ENCODE measurements at regions not wholly inside any gene's neighbourhood (a gene's known extent, or its start where the extent isn't known, plus 50 kb on each side); places are given as distances from the start of the nearest gene placed in this dataset.

GRCh38 chr22:27083610-27084009 lies 426.2 kb downstream of the MIAT start:
- Histone ChIP-seq H3K79me2 (no peaks in the 10 kb centered on the region), H3K36me3 (ENCODE audit: control insufficient read depth, insufficient read depth, low read length) (no peaks in the 10 kb centered on the region), H3K9me3 (ENCODE audit: control insufficient read depth, low read length) (no peaks in the 10 kb centered on the region), H2AFZ (no peak overlapping the region), H3K4me1 (no peaks in the 10 kb centered on the region), H3K27me3 (ENCODE audit: control insufficient read depth, insufficient read depth, low read length) (no peaks in the 10 kb centered on the region), H3K4me3 (ENCODE audit: low read depth, low read length) (no peak overlapping the region), H3K9ac (no peak overlapping the region), H3K4me2 (ENCODE audit: low read length) (no peak overlapping the region), H3K27ac (no peak overlapping the region)
- TF ChIP-seq CTCF (IDR thresholded peaks at IDR 0.05) = no peak

GRCh38 chr22:27084130-27084529 lies 426.7 kb downstream of the MIAT start:
- Histone ChIP-seq H3K9me3 (ENCODE audit: control insufficient read depth, low read length) (no peaks in the 10 kb centered on the region), H3K4me3 (ENCODE audit: low read depth, low read length) (no peak overlapping the region), H3K9ac (no peak overlapping the region), H3K4me1 (no peaks in the 10 kb centered on the region), H3K79me2 (no peaks in the 10 kb centered on the region), H2AFZ (no peak overlapping the region), H3K4me2 (ENCODE audit: low read length) (no peak overlapping the region), H3K36me3 (ENCODE audit: control insufficient read depth, insufficient read depth, low read length) (no peaks in the 10 kb centered on the region), H3K27ac (no peak overlapping the region), H3K27me3 (ENCODE audit: control insufficient read depth, insufficient read depth, low read length) (no peaks in the 10 kb centered on the region)
- no peak for TF ChIP-seq CTCF (IDR thresholded peaks at IDR 0.05)

GRCh38 chr22:27086080-27087044 lies 429.0 kb downstream of the MIAT start:
- H2AFZ ChIP-seq = no peak overlapping the region
- H3K4me1 ChIP-seq = no peaks in the 10 kb centered on the region
- H3K36me3 ChIP-seq (ENCODE audit: control insufficient read depth, insufficient read depth, low read length) = no peaks in the 10 kb centered on the region
- no peak overlapping the region for H3K9ac ChIP-seq
- H3K4me2 ChIP-seq (ENCODE audit: low read length) = no peak overlapping the region
- no peaks in the 10 kb centered on the region for H3K27me3 ChIP-seq (ENCODE audit: control insufficient read depth, insufficient read depth, low read length)
- TF ChIP-seq CTCF (IDR thresholded peaks at IDR 0.05) = no peak
- no peak overlapping the region for H3K27ac ChIP-seq
- no peaks in the 10 kb centered on the region for H3K9me3 ChIP-seq (ENCODE audit: control insufficient read depth, low read length)
- no peaks in the 10 kb centered on the region for H3K79me2 ChIP-seq
- no peak overlapping the region for H3K4me3 ChIP-seq (ENCODE audit: low read depth, low read length)

GRCh38 chr22:27087051-27087450 lies 429.7 kb downstream of the MIAT start:
- no peak overlapping the region for H3K9ac ChIP-seq
- TF ChIP-seq CTCF (IDR thresholded peaks at IDR 0.05) = no peak
- H3K27ac ChIP-seq = no peak overlapping the region
- H3K27me3 ChIP-seq (ENCODE audit: control insufficient read depth, insufficient read depth, low read length) = no peaks in the 10 kb centered on the region
- H2AFZ ChIP-seq = no peak overlapping the region
- no peaks in the 10 kb centered on the region for H3K9me3 ChIP-seq (ENCODE audit: control insufficient read depth, low read length)
- no peaks in the 10 kb centered on the region for H3K79me2 ChIP-seq
- H3K4me3 ChIP-seq (ENCODE audit: low read depth, low read length) = no peak overlapping the region
- no peaks in the 10 kb centered on the region for H3K4me1 ChIP-seq
- no peak overlapping the region for H3K4me2 ChIP-seq (ENCODE audit: low read length)
- no peaks in the 10 kb centered on the region for H3K36me3 ChIP-seq (ENCODE audit: control insufficient read depth, insufficient read depth, low read length)

GRCh38 chr22:27088026-27088425 lies 430.6 kb downstream of the MIAT start:
- TF ChIP-seq CTCF (IDR thresholded peaks at IDR 0.05) = no peak
- no peaks in the 10 kb centered on the region for H3K27me3 ChIP-seq (ENCODE audit: control insufficient read depth, insufficient read depth, low read length)

More at GRCh38 chr22:27088026-27088425, 430.6 kb downstream of the MIAT start:
- no peaks in the 10 kb centered on the region for H3K36me3 ChIP-seq (ENCODE audit: control insufficient read depth, insufficient read depth, low read length)
- no peak overlapping the region for H3K9ac ChIP-seq
- no peaks in the 10 kb centered on the region for H3K4me1 ChIP-seq
- no peak overlapping the region for H2AFZ ChIP-seq
- no peak overlapping the region for H3K4me2 ChIP-seq (ENCODE audit: low read length)
- no peak overlapping the region for H3K4me3 ChIP-seq (ENCODE audit: low read depth, low read length)
- H3K27ac ChIP-seq = no peak overlapping the region
- no peaks in the 10 kb centered on the region for H3K9me3 ChIP-seq (ENCODE audit: control insufficient read depth, low read length)
- H3K79me2 ChIP-seq = no peaks in the 10 kb centered on the region
